GM21786 (cell line): ENCODE measurements at regions not wholly inside any gene's neighbourhood (a gene's known extent, or its start where the extent isn't known, plus 50 kb on each side); places are given as distances from the start of the nearest gene placed in this dataset.

Experiments used
- ATAC-seq: cut with Tn5 transposase; IDR thresholded peaks from one replicate; pipeline ENCODE4 v1.9.1; 2021; ENCODE audit not compliant: unreplicated experiment

DNA sequence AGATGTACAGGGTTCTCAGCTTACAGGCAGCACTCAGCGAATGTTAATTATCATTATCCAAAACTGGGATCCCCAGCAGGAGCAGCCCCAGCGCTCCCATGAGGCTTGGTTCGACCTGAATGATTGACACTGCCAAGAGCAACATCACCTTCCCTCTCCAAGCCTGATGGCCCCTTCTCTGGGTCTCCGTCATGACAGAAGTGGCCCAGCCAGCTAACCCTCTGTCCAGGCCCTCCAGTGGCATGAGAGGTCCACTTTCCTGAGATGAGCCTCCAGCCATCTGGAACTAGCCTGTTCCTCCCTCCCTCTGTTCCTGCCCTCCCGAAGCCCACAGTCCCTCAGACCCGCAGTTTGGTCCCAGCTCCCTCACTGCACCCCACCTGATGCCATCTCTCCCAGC, 97.0 kb upstream of the RAB6C start:
- no peak for ATAC-seq

DNA sequence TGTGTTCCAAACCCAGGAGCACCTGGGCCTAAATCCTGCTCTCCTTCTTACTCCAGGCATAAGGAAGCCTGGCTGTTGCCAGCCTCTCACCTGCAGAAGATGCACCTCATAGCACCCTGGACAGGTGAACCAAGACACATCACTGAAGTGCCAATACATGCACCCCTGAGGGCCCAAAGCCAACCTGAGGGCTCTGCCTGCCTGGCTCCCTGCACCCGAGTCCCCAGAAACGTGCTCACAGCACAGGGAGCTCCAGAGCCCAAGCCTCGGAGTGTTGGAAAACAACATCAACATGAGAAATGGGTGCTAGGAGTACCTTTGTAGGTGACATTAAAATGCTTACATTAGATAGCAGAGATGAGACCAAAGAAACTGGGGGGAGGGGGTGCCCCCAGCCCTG, 96.3 kb upstream of the RAB6C start:
- ATAC-seq: no peak

DNA sequence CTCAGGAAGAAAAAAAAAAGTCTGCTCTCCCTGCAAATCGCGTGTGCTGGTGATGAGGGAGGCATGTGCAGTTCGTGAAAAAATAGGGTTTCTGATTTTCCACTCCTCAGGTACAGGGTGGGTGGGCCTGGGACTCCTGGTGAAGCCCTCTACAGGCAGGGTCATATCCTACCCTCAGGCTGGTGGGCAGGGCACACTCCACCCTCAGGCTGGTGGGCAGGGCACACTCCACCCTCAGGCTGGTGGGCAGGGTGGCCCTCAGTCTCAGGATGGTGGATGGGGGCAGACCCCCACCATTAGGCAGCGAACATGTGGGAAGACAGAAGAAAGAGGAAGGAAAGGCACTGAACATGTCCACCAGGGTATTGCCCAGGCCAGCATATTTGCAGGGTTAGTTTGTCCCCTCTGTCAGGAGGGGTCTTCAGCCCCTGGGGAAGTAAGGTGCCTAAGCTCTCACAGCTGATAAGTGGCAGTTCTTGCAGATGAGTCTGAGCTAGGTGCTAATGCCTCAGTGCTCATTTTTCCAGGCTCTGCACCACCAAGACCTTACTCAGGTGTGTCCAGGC, 95.2 kb upstream of the RAB6C start:
- no peak for ATAC-seq

DNA sequence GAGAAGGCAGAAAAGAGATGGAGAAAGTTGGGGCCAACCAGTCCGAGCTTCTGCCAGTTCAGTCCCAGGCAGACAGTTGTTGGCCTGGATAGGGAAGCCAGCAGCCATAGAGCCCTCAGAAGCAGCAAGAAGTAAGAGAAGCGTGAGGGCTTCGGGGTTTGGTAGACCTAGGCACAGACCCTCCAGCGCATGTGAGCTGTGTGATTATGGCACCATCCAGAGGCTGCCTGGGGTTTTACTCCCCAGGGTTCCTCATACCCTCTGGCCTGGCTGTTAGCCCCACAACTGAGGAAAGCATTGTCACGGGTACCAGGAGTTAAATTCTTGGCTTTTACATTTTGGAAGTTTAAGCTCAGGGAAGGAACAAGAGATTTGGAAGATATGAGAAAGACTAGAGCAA, 93.7 kb upstream of the RAB6C start:
- no peak for ATAC-seq

- ATAC-seq: no peak
These were observed 91.7 kb upstream of the RAB6C start for GRCh38 chr2:129887688-129888266.

DNA sequence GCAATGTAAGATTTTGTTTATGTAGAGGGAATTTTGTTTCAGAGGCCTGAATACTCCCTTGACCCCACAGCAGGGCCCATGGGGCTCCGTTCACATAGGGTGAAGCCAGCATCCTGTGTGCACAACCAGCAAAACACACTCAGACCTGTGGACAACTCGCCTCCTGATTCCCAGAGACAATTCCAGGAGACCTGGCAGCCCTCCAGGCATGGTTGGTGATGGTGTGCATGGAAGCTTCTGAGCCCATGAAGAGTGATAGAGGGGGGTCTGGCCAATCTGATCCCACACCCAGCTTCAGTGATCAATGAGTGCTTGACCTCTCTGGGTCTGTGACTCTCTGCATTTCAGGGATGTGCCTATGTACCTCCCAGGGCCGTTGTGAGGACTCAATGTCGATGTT, 91.0 kb upstream of the RAB6C start:
- ATAC-seq: no peak

DNA sequence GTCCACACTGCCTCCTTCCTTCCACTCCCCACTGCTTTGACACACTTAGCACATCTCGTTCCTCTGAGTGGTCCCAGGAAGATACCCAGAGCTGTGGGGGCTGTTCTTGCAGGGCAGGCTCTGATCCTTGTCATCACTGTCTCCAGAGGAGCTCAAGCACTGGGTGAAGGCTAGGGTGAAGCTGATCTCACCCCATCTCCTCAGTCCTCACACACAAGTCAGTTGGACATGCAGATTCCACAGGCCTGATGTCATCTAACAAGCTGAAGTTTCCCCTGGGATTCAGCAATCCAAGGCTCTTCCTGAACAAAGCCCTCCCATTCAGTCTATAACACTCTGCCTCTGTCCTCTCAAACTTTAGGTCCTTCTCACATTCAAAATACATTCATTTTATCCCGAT, 90.6 kb upstream of the RAB6C start:
- no peak for ATAC-seq

DNA sequence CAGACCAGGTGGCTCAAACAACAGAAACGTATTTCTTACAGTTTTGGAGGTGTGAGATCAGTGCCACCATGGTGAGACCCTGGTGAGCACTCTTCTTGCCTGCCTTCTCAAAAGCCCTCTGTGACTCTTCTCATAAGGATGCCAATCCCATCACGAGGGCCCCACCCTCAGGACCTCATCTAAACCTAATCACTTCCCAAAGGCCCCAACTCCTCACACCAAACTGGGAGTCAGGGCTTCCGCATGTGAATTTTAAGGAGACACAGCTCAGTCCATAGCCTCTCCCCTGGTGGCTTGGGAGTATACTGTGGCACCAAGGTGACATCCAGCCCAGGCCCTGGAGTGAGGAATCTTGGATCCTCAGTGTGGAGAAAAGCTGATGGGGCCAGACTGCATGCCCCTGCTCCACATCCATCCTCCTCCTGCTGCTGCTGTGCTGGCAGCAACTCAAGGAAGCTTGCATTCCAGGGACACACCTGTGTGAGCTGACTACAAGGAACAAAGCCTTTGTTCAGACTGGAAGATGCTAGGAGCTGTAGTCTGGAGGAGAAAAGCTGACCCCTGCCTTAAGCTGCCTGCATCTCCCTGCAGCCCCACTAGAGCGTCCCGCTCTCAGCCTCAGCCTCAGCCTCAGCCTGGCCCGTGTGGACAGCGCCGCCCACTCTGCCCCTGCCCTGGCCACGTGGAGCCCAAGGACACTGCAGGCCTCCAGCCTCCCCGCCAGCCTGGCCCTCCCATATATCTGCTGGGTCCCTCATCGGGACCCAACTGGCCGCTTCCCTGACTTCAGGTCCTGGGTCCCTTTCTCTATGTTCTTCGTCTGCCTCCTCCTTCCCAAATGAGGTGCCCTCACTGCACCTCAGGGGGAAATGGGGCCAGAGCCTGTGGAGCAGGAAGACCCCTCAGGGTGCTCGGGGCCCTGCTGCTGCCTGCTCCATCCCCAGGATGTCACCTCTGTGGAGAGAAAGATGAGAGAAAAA, 87.8 kb upstream of the RAB6C start:
- ATAC-seq: no peak

DNA sequence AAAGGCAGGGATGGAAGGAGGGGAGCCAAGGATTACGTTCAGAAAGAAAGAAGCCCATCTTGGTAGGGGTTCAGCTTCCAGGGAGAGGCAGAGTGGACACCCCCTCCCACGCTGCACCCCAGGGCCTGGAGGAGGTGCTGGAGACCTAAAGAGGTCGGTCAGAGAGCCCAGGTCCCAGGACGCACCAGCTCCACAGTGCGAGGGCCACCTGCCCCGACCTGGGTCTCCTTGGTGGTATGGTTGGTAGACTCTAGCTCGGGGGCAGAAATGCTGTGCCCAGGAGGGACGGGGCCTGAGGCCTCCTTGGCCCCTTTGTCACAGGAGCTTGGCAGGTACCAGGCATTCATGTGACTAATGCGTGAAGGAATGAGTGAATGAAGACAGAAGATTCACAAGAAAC, 87.1 kb upstream of the RAB6C start:
- no peak for ATAC-seq

DNA sequence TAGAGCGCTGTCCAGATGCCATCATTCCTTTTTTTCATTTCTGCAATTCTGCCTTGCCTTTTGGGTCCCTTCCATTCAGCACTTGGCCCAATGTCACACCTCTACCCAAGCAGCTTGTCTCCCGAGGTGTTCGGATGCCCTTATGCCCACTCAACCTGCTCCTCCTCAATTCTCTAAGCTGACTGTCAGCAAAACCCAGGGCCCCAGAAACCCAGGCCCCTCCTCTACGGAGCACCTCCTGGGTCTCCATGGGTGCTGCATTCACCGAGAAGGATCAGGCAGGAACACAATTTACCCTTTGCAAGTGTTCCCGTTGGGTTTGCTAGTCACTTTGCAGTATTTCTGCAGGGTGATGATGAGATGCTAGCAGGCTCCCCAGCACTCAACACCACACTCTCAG, 86.7 kb upstream of the RAB6C start:
- no peak for ATAC-seq

GRCh38 chr2:129893244-129893643, 86.2 kb upstream of the RAB6C start:
- no peak for ATAC-seq

GRCh38 chr2:129894616-129895015, 84.8 kb upstream of the RAB6C start:
- ATAC-seq: no peak

DNA sequence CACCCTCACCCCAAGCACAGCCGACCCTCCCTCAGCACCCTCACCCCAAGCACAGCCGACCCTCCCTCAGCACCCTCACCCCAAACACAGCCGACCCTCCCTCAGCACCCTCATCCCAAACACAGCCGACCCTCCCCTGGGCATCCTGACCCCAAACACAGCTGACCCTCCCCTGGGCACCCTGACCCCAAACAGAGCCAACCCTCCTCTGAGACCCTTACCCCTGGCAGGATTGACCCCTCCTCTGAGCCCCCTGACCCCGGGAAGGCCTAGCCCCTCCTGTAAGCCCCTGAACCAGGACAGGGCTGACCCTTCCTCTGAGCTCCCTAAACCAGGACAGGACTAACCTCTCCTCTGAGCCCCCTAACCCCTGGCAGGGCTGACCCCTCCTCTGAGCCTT, 84.4 kb upstream of the RAB6C start:
- ATAC-seq: no peak

- no peak for ATAC-seq
These were observed 83.9 kb upstream of the RAB6C start for GRCh38 chr2:129895526-129896082.

DNA sequence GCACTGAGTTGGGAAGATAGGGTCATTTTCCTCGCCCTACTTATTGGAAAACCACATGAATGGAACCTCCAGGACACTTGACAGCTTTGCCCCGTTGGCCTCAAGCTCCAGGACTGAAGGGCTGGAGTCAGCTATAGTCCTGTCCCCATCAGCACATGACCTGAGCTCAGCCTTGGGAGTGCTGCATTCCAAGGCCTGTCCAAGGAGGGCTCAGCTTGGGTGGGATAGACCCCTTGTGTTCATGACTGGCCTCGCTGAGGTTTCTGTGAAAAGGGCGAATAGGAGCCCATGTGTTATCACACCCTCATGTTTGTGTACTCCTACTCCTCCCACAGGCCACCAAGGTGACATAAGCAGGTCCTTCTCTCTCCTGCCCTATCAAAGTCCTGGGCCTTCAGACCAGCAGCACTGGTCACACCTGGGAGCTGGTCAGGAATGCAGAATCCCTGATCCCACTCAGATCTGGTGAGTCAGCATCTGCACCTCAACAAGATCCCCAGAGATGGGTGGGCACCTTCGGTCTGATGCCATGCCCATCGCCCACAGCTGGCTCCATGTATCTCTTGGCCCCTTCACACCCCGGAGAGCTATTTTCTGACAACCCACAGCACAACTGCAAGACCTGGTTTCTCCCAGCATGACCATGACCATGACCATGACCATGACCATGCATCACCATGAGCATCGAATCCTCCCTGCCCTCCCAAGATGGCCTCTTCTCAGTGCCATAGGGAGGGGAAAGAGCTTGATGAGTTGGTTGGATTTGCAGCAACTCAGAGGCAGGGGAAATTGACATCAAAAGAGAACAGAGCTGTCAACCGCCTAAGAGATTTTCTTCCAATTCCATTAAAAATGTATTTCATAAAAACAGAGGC, 83.0 kb upstream of the RAB6C start:
- no peak for ATAC-seq

DNA sequence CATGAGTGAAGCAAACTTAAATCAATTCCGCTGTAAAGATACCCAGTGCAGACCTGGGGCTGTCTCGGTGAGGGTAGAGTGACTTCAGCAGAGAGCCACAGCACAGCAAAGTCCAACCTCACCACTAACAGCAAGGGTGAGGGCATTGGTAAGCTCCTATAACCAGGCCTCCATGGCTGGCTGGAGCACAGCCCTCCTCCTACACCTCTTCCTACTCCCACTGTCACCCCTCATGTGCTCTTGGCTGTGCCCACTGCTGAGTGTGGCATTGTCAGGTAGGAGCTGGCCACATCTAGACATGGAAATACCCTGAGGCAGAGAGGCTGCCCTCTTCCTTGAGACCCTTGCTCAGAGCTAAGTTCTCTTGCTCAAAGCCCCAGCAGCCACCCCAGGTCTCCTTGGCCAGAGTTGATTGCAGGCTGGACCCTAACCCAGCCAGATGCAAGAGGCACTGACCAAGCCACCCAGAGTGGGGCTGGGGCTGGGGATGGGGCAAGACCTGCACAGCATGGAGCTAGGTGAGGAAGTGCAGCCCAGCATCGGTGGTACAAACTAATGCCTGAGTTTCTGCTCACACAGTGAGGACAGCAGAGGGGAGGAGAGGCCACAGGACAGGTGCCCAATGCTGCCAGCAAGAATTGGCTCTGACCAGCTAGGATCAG, 77.6 kb upstream of the RAB6C start:
- ATAC-seq: no peak

DNA sequence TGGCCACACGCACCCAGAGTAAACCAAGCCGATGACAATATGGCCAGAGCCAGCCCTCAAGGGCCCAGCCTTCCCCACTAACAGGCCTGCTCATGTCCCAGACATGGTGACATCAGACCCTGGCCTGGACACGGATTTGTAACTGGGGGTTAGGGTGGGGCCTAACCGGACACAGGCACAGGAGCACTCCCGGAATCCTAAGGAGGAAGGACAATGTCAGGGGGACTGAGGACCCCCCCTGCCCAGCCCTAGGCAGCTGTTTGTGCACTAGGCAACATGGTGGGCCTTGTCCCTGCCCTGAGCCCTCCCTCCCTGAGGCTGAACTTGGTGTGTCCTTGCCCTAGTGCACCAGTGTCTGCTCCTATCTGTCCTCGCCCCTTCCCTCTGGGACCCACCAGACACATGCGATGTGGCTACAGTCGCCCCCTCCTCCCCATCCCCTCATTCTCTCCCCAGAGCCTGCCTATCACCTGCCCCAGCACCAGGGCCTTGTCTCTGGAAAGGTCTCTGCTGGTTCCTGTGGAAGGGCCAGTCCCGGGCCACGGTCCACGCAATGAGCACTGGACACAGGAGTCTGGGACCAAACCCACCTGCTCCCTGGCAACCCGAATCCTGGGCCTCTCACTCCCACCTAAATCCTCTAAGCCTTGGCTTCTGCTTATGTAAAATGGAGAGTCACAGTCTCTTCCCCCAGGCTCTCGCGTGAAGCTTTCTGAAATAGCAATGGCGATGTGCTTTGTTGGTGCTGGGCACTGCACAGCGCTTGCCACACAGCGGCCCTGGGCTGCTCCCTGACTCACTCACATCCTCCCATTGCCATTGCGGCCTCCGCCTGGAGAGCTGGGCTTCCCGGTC, 76.5 kb upstream of the RAB6C start:
- no peak for ATAC-seq

DNA sequence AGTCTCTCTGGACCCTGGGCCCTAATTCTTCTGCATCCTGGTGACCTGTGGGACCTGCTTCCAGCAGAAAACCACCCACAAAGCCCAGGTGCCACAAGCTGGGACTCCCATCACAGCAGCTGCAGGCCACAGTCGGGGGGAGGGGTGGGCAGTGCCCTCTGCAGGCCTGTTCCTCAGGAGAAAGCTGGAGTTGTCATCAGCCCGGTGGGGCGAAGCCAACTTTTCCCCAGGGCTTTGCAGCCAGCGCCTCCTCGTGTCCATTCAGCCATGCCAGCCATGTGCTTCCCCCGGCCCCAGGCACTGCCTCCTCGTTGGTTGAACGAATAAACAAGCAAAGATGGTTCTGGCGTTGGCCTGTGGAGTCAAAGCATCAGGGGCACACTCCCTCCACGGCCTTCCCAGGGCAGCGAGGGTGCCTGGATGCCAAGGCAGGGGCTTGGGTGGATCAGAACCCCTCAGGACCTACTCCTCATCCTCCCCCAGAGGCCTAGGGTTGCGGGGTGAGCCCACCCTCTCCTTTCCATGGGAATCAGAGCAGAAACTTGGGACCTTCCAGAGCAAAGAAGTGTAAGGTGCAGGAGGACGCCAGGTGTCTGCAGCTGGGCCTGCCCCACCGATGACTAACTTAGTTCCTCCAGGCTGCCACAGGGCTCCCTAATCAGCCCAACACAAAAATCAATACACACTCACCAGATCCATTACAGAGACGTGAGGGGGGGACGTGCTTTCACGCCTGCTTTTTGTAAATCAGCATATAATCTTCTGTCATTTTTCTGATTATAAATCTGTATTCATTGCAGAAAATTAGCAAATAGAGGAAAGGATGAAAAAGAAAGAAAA, 75.7 kb upstream of the RAB6C start:
- no peak for ATAC-seq
